GM12878 (cell line): ENCODE measurements at regions not wholly inside any gene's neighbourhood (a gene's known extent, or its start where the extent isn't known, plus 50 kb on each side); places are given as distances from the start of the nearest gene placed in this dataset.

Experiments used
- ATAC-seq: fragments of 200-7000 bp; cut with Tn5 transposase; 3 replicates; pipeline ENCODE4 v1.9.1; 2020; ENCODE audit warnings: mild to moderate bottlenecking, moderate library complexity
- BruUV-seq: library from RNA; stranded (reverse); fragments of 400-500 nt; replicated peaks from 2 replicates; lab custom pipeline; 2021; lab: Mats Ljungman, UMichigan
- CTCF ChIA-PET: fragments of 300-600 bp; sonication (Branson Sonifier 250); formaldehyde crosslinking; extraction: SDS; loops from one replicate; lab custom pipeline; 2021; ENCODE audit warnings: inconsistent platforms; lab: Yijun Ruan, JAX
- POLR2A ChIA-PET: fragments of 350-600 bp; formaldehyde crosslinking; extraction: SDS; loops from one replicate; lab custom pipeline; 2021; ENCODE audit warnings: inconsistent platforms; lab: Charles Lee
- RAD21 ChIA-PET: fragments of 300-600 bp; sonication (Branson Sonifier 250); formaldehyde crosslinking; loops from one replicate; lab custom pipeline; 2023; ENCODE audit warnings: antibody characterized with exemption; ENCODE audit not compliant: unreplicated experiment; lab: Charles Lee
- SMC1A ChIA-PET: fragments of 300-600 bp; sonication (Branson Sonifier 250); formaldehyde crosslinking; loops from one replicate; lab custom pipeline; 2023; ENCODE audit not compliant: unreplicated experiment, uncharacterized antibody; lab: Charles Lee
- DNase-seq: peaks from one replicate; pipeline ENCODE4 v3.0.0-alpha.2; 2011; ENCODE audit warnings: low read depth, low spot score
- FAIRE-seq: peaks from 3 replicates; lab custom pipeline; 2011; peaks lifted over from hg19 to GRCh38; lab: Jason Lieb, UNC
- H2AFZ ChIP-seq: 2 replicates; pipeline ENCODE4 v1.6.0; 2011; ENCODE audit warnings: low read depth, low read length, control low read depth; ENCODE audit not compliant: control insufficient read depth
- H3K27ac ChIP-seq: 2 replicates; pipeline ENCODE4 v1.5.1; 2011; ENCODE audit warnings: control low read depth; ENCODE audit not compliant: control insufficient read depth, insufficient read depth
- H3K27me3 ChIP-seq, 2 experiments: replicated peaks in 1 of 2; 2 replicates each; pipeline versions ENCODE4 v1.6.0 to v1.6.1; 2011; ENCODE audit warnings: low read length in 1 of 2; ENCODE audit not compliant: control insufficient read depth in 2 of 2, insufficient read depth in 2 of 2
- H3K36me3 ChIP-seq, 2 experiments: 2 replicates each; pipeline ENCODE4 v1.5.1; 2011; ENCODE audit warnings: low read length in 1 of 2; ENCODE audit not compliant: control insufficient read depth in 2 of 2, insufficient read depth in 2 of 2
- H3K4me1 ChIP-seq: 2 replicates; pipeline ENCODE4 v1.6.1; 2011; ENCODE audit warnings: mild to moderate bottlenecking, low read length, moderate library complexity, mixed read lengths; ENCODE audit not compliant: control insufficient read depth, insufficient read depth
- H3K4me2 ChIP-seq: 2 replicates; pipeline ENCODE4 v1.6.0; 2011; ENCODE audit warnings: control low read depth; ENCODE audit not compliant: control insufficient read depth, insufficient read depth
- H3K4me3 ChIP-seq: fragments of 200-600 bp; sonication (generic); 2 replicates; pipeline ENCODE4 v1.5.1; 2016
- H3K79me2 ChIP-seq: 2 replicates; pipeline ENCODE4 v1.6.0; 2011; ENCODE audit warnings: low read length; ENCODE audit not compliant: control insufficient read depth, insufficient read depth
- H3K9ac ChIP-seq: 2 replicates; pipeline ENCODE4 v1.8.0; 2011; ENCODE audit warnings: low read length, control low read depth, mixed read lengths; ENCODE audit not compliant: control insufficient read depth, insufficient read depth
- H3K9me3 ChIP-seq: replicated peaks from 3 replicates; pipeline ENCODE4 v1.5.1; 2011; ENCODE audit warnings: mild to moderate bottlenecking, low read length; ENCODE audit not compliant: control insufficient read depth, insufficient read depth
- H4K20me1 ChIP-seq: 2 replicates; pipeline ENCODE4 v1.6.0; 2011; ENCODE audit not compliant: control insufficient read depth, insufficient read depth
- ATF7 ChIP-seq: fragments of 450-650 bp; IDR thresholded peaks from 2 replicates; pipeline ENCODE4 v1.6.1; 2016; ENCODE audit warnings: low read depth, mild to moderate bottlenecking
- CHD2 ChIP-seq: IDR thresholded peaks from 2 replicates; pipeline ENCODE4 v1.6.1; 2011; ENCODE audit warnings: low read depth, low read length, improper control_type of control experiment, borderline replicate concordance
- EGR1 ChIP-seq, 2 experiments: IDR thresholded peaks; 1 replicate in 1 of 2; 2 replicates in 1 of 2; pipeline ENCODE4 v1.6.1; 2011 to 2012; ENCODE audit warnings: low read depth in 2 of 2, low read length in 2 of 2, borderline replicate concordance in 1 of 2, mild to moderate bottlenecking in 1 of 2, moderate library complexity in 1 of 2
- EZH2 ChIP-seq: IDR thresholded peaks from 2 replicates; pipeline ENCODE4 v1.6.1; 2012; ENCODE audit warnings: low read depth, mild to moderate bottlenecking, control low read depth, inconsistent platforms, low read length, borderline replicate concordance; ENCODE audit not compliant: control insufficient read depth
- GABPA ChIP-seq: IDR thresholded peaks from 2 replicates; pipeline ENCODE4 v1.6.1; 2014; ENCODE audit warnings: antibody characterized with exemption, low read depth, mild to moderate bottlenecking, inconsistent platforms
- IKZF1 ChIP-seq: fragments of 450-650 bp; conservative IDR thresholded peaks from 2 replicates; pipeline ENCODE4 v1.6.1; 2017; ENCODE audit warnings: antibody characterized with exemption, mild to moderate bottlenecking
- JUNB ChIP-seq: IDR thresholded peaks from 2 replicates; pipeline ENCODE4 v1.6.1; 2016; ENCODE audit warnings: antibody characterized with exemption, mild to moderate bottlenecking
- JUND ChIP-seq: IDR thresholded peaks from 2 replicates; pipeline ENCODE4 v1.6.1; 2012; ENCODE audit warnings: low read depth, mild to moderate bottlenecking, low read length, improper control_type of control experiment, moderate library complexity
- PAX8 ChIP-seq: fragments of 450-650 bp; IDR thresholded peaks from 2 replicates; pipeline ENCODE4 v1.6.1; 2017; ENCODE audit warnings: mild to moderate bottlenecking, moderate library complexity
- PML ChIP-seq: IDR thresholded peaks from 2 replicates; pipeline ENCODE4 v1.6.1; 2012; ENCODE audit warnings: low read length, inconsistent platforms
- POLR2A ChIP-seq: IDR thresholded peaks from 2 replicates; pipeline ENCODE4 v1.6.1; 2011; ENCODE audit warnings: low read depth, mild to moderate bottlenecking, low read length
- RELB ChIP-seq: fragments of 450-650 bp; IDR thresholded peaks from 2 replicates; pipeline ENCODE4 v1.6.1; 2017; ENCODE audit warnings: low read depth, mild to moderate bottlenecking, moderate library complexity
- SMAD5 ChIP-seq: IDR thresholded peaks from 2 replicates; pipeline ENCODE4 v1.6.1; 2016; ENCODE audit warnings: antibody characterized with exemption, low read depth
- SP1 ChIP-seq: IDR thresholded peaks from one replicate; pipeline ENCODE4 v1.6.1; 2011; ENCODE audit warnings: low read depth, low read length
- SPI1 ChIP-seq: IDR thresholded peaks from 2 replicates; pipeline ENCODE4 v1.6.1; 2011; ENCODE audit warnings: low read depth, mild to moderate bottlenecking, low read length, moderate library complexity, borderline replicate concordance; ENCODE audit not compliant: insufficient read depth
- STAT1 ChIP-seq: fragments of 450-650 bp; conservative IDR thresholded peaks from 2 replicates; pipeline ENCODE4 v1.6.1; 2014; ENCODE audit warnings: antibody characterized with exemption, mild to moderate bottlenecking
- STAT3 ChIP-seq: IDR thresholded peaks from 2 replicates; pipeline ENCODE4 v1.6.1; 2011; ENCODE audit warnings: low read depth, low read length, improper control_type of control experiment
- TCF12 ChIP-seq: IDR thresholded peaks from 2 replicates; pipeline ENCODE4 v1.6.1; 2011; ENCODE audit warnings: low read depth, mild to moderate bottlenecking, low read length
- ZZZ3 ChIP-seq: IDR thresholded peaks from 2 replicates; pipeline ENCODE4 v1.6.1; 2011; ENCODE audit warnings: low read depth; ENCODE audit not compliant: control insufficient read depth, insufficient read length
- WGBS: methylation state at CpG from one replicate; pipeline ENCODE4 v1.1.6; 2016; ENCODE audit warnings: low lambda C conversion rate; ENCODE audit not compliant: insufficient replicate concordance, insufficient coverage; ENCODE audit errors: missing lambda C conversion rate; 5-methylcytosine and 5-hydroxymethylcytosine counted together
- in situ Hi-C: fragments of 300-500 bp; cut with MboI; formaldehyde crosslinking; loops from 9 replicates; pipeline ENCODE4 v1.14.3; 2018; ENCODE audit warnings: mixed read lengths
- intact Hi-C: fragments of 100-400 bp; cut with micrococcal nuclease; formaldehyde crosslinking; loops from one replicate; pipeline ENCODE4 v1.14.2; 2022; ENCODE audit not compliant: unreplicated experiment
- TF ChIP-seq, protein P1 (sequence below): IDR thresholded peaks from 2 replicates; pipeline ENCODE4 v1.6.1; 2011; ENCODE audit warnings: mild to moderate bottlenecking, low read depth, low read length, moderate library complexity; ENCODE audit not compliant: insufficient replicate concordance

- Histone ChIP-seq H4K20me1 (no peaks in the 10 kb centered on the region), H3K4me2 (no peak overlapping the region), H3K9ac (no peak overlapping the region), H2AFZ (no peak overlapping the region), H3K4me3 (no peak overlapping the region), H3K79me2 (no peaks in the 10 kb centered on the region), H3K4me1 (no peaks in the 10 kb centered on the region), H3K9me3 (no peaks in the 10 kb centered on the region), H3K36me3 (no peaks in the 10 kb centered on the region), H3K27ac (no peak overlapping the region), H3K27me3 (no peaks in the 10 kb centered on the region)
- BruUV-seq: no TSS peak
- ChIA-PET SMC1A (no interaction called here), RAD21 (no interaction called here), CTCF (no interaction called here), POLR2A (no interaction called here)
- no peak for DNase-seq
- ATAC-seq: no peak
- no peak for FAIRE-seq
- TF ChIP-seq EZH2: no peak
- no peak for TF ChIP-seq GABPA
- TF ChIP-seq POLR2A: no peak
- no peak for TF ChIP-seq STAT3
- no peak for TF ChIP-seq PAX8
- TF ChIP-seq SPI1: no peak
- no peak for TF ChIP-seq EGR1 (IDR thresholded peaks at IDR 0.05; ENCODE audit: borderline replicate concordance in 1 of 2, low read depth in 2 of 2, low read length in 2 of 2)
- no peak for TF ChIP-seq JUND
- no peak for TF ChIP-seq TCF12
- no peak for TF ChIP-seq ZZZ3
- no peak for TF ChIP-seq SP1
- no peak for TF ChIP-seq ATF7
- no peak for TF ChIP-seq JUNB
- TF ChIP-seq IKZF1: no peak
- TF ChIP-seq SMAD5: no peak
- TF ChIP-seq CHD2: no peak
- no peak for TF ChIP-seq RELB
- no peak for TF ChIP-seq STAT1
- TF ChIP-seq PML: no peak
- TF ChIP-seq, protein P1, sequence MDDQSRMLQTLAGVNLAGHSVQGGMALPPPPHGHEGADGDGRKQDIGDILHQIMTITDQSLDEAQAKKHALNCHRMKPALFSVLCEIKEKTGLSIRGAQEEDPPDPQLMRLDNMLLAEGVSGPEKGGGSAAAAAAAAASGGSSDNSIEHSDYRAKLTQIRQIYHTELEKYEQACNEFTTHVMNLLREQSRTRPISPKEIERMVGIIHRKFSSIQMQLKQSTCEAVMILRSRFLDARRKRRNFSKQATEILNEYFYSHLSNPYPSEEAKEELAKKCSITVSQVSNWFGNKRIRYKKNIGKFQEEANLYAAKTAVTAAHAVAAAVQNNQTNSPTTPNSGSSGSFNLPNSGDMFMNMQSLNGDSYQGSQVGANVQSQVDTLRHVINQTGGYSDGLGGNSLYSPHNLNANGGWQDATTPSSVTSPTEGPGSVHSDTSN: no peak
- in situ Hi-C loops: no loop called here
- intact Hi-C loops: no loop called here
- 0% methylated on average over 1 of the region's 1 CpG for WGBS
These were observed 199.7 kb upstream of the ATXN7L3B start for GRCh38 chr12:74337951-74338350.
